NCI-H748 treated with DMSO at 0.1 percent for 48 hours (cell line): ENCODE measurements at regions not wholly inside any gene's neighbourhood (a gene's known extent, or its start where the extent isn't known, plus 50 kb on each side); places are given as distances from the start of the nearest gene placed in this dataset.

Experiments
- DNase-seq: peaks from one replicate; lab custom pipeline; 2025; lab: John Stamatoyannopoulos, UW

GRCh38 chr19:31983647-31984046 lies 361.8 kb upstream of the ZNF507 start:
- no peak for DNase-seq

GRCh38 chr19:31985001-31985605 lies 360.3 kb upstream of the ZNF507 start:
- no peak for DNase-seq

GRCh38 chr19:31986951-31987350 lies 358.5 kb upstream of the ZNF507 start:
- DNase-seq, result no peak

- no peak for DNase-seq
These were observed 357.2 kb upstream of the ZNF507 start for GRCh38 chr19:31988256-31988655.

- no peak for DNase-seq
These were observed 353.3 kb upstream of the ZNF507 start for GRCh38 chr19:31991984-31992655.

GRCh38 chr19:31992750-31993149 lies 352.7 kb upstream of the ZNF507 start:
- no peak for DNase-seq

GRCh38 chr19:31995546-31995945 lies 349.9 kb upstream of the ZNF507 start:
- DNase-seq, result no peak

- no peak for DNase-seq
These were observed 335.3 kb upstream of the ZNF507 start for GRCh38 chr19:32010071-32010470.

GRCh38 chr19:32012206-32012605 lies 333.2 kb upstream of the ZNF507 start:
- DNase-seq, result no peak

- no peak for DNase-seq
These were observed 332.4 kb upstream of the ZNF507 start for GRCh38 chr19:32012886-32013631.

GRCh38 chr19:32017176-32017953 lies 328.0 kb upstream of the ZNF507 start:
- no peak for DNase-seq

GRCh38 chr19:32018014-32018413 lies 327.4 kb upstream of the ZNF507 start:
- no peak for DNase-seq

GRCh38 chr19:32020538-32020937 lies 324.9 kb upstream of the ZNF507 start:
- DNase-seq, result no peak

- DNase-seq, result no peak
These were observed 323.3 kb upstream of the ZNF507 start for GRCh38 chr19:32022044-32022640.

- DNase-seq, result no peak
These were observed 322.5 kb upstream of the ZNF507 start for GRCh38 chr19:32022731-32023563.

- no peak for DNase-seq
These were observed 321.9 kb upstream of the ZNF507 start for GRCh38 chr19:32023564-32023832.

- no peak for DNase-seq
These were observed 316.2 kb upstream of the ZNF507 start for GRCh38 chr19:32029235-32029634.

- DNase-seq, result no peak
These were observed 312.8 kb upstream of the ZNF507 start for GRCh38 chr19:32032561-32032960.

GRCh38 chr19:32035626-32036025 lies 309.8 kb upstream of the ZNF507 start:
- no peak for DNase-seq

- DNase-seq, result no peak
These were observed 307.1 kb upstream of the ZNF507 start for GRCh38 chr19:32038021-32038920.
